ENCODE measurements at regions not wholly inside any gene's neighbourhood (a gene's known extent, or its start where the extent isn't known, plus 50 kb on each side); places are given as distances from the start of the nearest gene placed in this dataset.

- DNase-seq, result no peak
These were observed 111.9 kb upstream of the CALN1 start for GRCh38 chr7:72524037-72524436.

DNA sequence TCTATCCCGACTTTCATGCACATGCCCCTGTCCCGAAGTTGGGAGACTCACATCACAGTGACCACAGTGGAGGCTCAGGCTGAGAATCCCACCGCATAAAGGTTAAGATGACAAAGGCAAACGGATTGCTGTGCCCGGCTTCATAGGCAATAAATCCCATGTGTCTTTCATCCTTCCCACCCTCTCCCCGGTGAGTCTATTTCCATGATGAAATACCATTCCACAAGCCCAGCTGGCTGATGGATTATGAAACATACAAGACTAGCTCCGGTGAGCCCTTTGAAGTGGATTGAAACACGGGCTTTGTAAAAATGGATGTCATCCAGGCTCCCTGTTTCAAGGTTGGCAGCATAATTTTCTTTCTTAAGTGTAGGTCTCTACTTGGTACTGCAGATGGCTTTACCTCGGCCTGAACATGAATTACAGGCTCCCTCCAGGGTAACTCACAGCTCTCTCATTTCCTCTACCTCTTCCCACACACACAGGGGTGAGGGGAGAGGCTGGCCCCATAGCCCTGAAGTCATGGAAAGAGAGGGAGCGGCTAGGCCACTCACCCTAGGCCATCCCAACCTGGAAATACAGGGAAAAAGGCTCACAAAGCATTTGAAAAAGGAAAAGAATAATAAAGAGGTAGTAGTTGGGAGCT, 92.0 kb upstream of the CALN1 start:
- DNase-seq, result no peak

GRCh38 chr7:72503644-72504043, 91.5 kb upstream of the CALN1 start:
- DNase-seq, result no peak

DNA sequence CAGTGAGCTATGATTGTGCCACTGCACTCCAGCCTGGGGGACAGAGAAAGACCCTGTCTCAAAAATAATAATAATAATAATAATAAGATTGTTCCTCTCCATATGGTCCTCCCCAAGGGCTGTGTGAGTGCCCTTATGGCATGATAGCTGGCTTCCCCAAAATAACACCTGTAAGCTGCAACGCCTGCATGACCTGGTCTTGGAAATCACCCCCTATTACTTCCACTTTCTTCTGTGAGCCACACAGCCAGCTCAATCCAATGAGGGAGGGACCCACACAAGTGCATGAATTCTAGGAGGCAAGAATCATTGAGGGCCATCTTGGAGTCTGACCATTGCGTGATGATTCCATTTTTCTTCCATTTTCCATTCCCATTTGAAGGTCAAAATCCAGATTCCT, 82.7 kb upstream of the CALN1 start:
- no peak for DNase-seq

DNA sequence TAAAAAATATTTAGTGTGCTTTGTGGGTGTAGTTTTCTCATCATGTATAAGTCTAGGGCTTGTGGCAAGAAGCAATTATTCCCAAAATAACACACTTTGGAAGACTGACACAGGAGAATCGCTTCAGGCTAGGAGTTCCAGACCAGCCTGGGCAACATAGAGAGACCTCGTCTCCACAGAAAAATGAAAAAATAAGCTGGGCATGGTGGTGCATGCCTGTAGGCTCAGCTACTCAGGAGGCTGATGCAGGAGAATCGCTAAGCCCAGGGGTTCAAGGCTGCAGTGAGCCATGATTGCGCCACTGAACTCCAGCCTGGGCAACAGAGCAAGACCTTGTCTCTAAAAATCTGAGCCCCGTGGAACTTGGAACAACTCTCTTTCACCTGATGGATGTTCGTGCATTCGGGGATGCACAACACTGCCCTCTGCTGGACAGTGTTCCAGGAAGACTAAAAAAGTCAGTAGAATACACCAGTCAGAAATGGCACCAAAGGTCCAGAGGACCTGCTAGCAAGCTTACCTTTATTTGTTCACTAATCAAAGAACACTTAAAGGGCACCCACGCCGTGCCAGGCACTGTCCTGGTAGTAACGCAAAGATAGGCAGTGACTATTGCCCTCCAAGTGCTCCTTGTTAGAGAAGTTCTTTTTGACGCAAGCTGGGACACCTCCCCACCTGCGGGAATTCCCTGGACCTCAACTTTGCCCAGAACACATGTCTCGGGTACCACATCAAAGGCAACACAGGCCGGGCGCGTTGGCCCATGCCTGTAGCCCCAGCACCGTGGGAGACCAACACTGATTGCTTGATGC, 81.9 kb upstream of the CALN1 start:
- peak; percentile 73 for DNase-seq

- no peak for DNase-seq
These were observed 80.4 kb upstream of the CALN1 start for GRCh38 chr7:72492461-72493065.

DNA sequence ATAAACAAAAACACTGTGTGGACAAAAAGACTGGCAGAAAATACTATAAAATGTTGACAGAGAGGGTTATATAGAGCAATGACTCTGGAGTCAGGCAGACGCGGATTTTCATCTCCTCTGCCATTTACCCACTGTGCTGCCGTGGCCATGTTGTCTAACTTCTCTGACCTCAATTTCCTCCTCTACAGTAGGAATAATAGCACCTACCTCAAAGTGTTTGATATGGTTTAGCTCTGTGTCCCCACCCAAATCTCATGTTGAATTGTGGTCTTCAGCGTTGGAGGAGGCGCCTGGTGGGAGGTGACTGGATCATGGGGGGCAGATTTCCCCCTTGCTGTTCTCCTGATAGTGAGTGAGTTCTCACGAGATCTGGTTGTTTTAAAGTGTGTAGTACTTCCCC, 78.2 kb upstream of the CALN1 start:
- no peak for DNase-seq

DNA sequence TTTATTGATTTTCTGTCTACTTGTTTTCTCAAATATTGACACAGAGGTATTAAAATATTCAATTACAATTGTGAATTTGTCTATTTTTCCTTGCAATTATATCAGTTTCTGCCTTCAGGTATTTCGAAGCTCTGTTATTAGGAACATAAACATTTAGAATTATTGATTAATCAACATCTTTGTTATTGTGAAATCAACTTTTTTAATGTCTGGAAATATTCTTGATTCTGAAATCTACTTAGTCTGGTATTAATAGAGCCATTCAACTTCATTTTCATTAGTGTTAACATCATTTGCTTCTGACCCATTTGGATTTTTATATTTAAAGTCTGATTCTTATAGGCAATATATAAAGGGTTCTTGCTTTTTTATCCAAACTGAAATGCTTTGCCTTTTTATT, 69.8 kb upstream of the CALN1 start:
- DNase-seq, result no peak

DNA sequence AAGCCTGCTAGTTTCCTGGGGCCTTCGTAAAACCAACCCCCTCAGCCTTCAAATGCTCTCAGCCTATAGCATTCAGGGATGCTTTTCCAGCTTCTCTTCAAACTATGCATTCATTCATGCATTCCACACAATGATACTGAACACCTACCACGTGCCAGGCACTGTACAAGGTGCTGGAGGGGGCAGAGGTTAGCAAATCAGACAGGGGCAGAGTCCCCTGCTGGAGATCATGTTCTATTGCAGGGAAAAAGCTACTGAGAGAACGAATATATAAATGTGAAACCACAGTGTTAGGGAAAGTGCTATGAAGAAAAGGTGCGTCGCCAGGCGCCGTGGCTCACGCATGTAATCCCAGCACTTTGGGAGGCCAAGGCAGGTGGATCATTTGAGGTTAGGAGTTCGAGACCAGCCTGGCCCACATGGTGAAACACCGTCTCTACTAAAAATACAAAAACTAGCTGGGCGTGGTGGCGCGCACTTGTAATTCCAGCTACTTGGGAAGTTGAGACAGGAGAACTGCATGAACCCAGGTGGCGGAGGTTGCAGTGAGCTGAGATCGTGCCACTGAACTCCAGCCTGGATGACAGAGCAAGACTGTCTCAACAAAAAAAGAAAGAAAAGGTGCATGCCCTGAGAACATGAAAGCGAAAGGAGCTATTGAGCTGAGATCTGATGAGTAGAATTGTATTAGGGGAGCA, 64.6 kb upstream of the CALN1 start:
- no peak for DNase-seq

- DNase-seq, result no peak
These were observed 55.1 kb upstream of the CALN1 start for GRCh38 chr7:72467237-72467636.

- DNase-seq, result no peak
These were observed 54.7 kb upstream of the CALN1 start for GRCh38 chr7:72466797-72467196.

DNA sequence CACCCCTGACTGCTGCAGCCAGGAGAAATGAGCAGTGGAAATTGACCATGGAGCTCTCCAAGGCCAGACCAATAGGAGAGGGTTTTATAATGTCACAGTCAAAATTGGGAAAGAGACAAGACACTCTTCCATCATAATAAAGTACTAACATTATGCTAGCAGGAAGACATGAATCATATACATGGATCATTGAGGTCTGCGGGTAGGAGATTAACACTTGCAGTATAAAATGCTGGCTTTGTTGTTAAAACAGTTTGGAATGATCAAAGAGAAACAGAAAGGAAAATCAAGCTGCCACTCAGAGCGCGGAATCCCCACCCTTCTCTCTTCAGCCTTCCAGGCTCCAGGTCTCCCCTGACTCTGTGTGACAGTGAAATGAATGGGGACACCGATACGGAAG, 53.4 kb upstream of the CALN1 start:
- no peak for DNase-seq

DNA sequence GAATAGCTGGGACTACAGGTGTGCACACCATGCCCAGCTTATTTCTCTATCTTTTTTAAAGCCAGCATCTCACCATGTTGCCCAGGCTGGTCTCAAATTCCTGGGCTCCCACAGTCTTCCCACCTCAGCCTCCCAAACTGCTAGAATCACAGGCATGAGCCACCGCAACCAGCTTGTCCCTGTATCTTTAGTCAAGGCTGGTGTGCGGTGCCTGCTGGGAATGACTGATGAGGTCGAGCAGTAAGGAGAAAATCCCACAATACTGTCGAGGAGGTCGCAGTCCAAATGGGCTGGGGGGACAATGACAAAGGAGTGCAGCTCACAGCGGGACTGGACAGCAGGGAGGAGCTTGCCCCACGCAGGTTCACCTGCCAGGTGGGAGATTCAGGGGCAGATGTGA, 50.2 kb upstream of the CALN1 start:
- no peak for DNase-seq
